IMR-90 (cell line): ENCODE measurements at regions not wholly inside any gene's neighbourhood (a gene's known extent, or its start where the extent isn't known, plus 50 kb on each side); places are given as distances from the start of the nearest gene placed in this dataset.
"Not testable (repeated sequence)": the region's sequence is repeated elsewhere in the genome, so short reads cannot be mapped to it uniquely, and the experiment has no call there.

ENCODE experiments used
- ATAC-seq: fragments of 200-7000 bp; cut with Tn5 transposase; 2 replicates; pipeline ENCODE4 v1.9.1; 2020; ENCODE audit warnings: low read depth, mild to moderate bottlenecking, moderate library complexity
- BruUV-seq: library from RNA; stranded (reverse); fragments of 400-500 nt; replicated peaks from 2 replicates; lab custom pipeline; 2021; lab: Mats Ljungman, UMichigan
- CTCF ChIA-PET: fragments of 300-600 bp; formaldehyde crosslinking; extraction: SDS; loops from one replicate; lab custom pipeline; 2021; ENCODE audit warnings: antibody characterized with exemption; lab: Yijun Ruan, JAX
- POLR2A ChIA-PET: fragments of 300-600 bp; sonication (Branson Sonifier 250); formaldehyde crosslinking; loops from one replicate; lab custom pipeline; 2022; ENCODE audit warnings: antibody characterized with exemption; ENCODE audit not compliant: unreplicated experiment; lab: Charles Lee
- DNase-seq: peaks from one replicate; pipeline ENCODE4 v3.0.0; 2013
- H2AFZ ChIP-seq: replicated peaks from 2 replicates; pipeline ENCODE3; 2013; ENCODE audit warnings: low read length, mild to moderate bottlenecking; ENCODE audit not compliant: poor library complexity
- H2AK5ac ChIP-seq: 2 replicates; pipeline ENCODE4 v1.6.1; 2013; ENCODE audit warnings: low read depth, low read length, inconsistent platforms
- H2AK9ac ChIP-seq: replicated peaks from 2 replicates; pipeline ENCODE3; 2013; ENCODE audit warnings: mild to moderate bottlenecking, low read depth, low read length, moderate library complexity; ENCODE audit not compliant: poor library complexity
- H2BK120ac ChIP-seq: 2 replicates; pipeline ENCODE4 v1.6.1; 2013; ENCODE audit warnings: low read depth, low read length, inconsistent platforms
- H2BK15ac ChIP-seq: 3 replicates; pipeline ENCODE4 v1.6.1; 2013; ENCODE audit warnings: low read depth, low read length, inconsistent platforms
- H2BK20ac ChIP-seq: 2 replicates; pipeline ENCODE4 v1.6.1; 2013; ENCODE audit warnings: low read depth, mild to moderate bottlenecking, inconsistent platforms, low read length, moderate library complexity
- H2BK5ac ChIP-seq: 2 replicates; pipeline ENCODE4 v1.6.1; 2013; ENCODE audit warnings: mild to moderate bottlenecking, low read depth, low read length, inconsistent platforms; ENCODE audit not compliant: poor library complexity, severe bottlenecking
- H3K14ac ChIP-seq: replicated peaks from 2 replicates; pipeline ENCODE4 v1.6.1; 2013; ENCODE audit warnings: low read depth, low read length, inconsistent platforms
- H3K18ac ChIP-seq: 2 replicates; pipeline ENCODE4 v1.6.1; 2013; ENCODE audit warnings: low read depth, low read length, control low read depth
- H3K23ac ChIP-seq: 2 replicates; pipeline ENCODE4 v1.6.1; 2013; ENCODE audit warnings: low read depth, low read length, inconsistent platforms
- H3K27ac ChIP-seq: 2 replicates; pipeline ENCODE4 v1.5.1; 2013; ENCODE audit warnings: mild to moderate bottlenecking, control low read depth, low read length; ENCODE audit not compliant: insufficient read depth
- H3K27me3 ChIP-seq: 2 replicates; pipeline ENCODE4 v1.6.1; 2013; ENCODE audit warnings: low read length; ENCODE audit not compliant: control insufficient read depth, insufficient read depth
- H3K36me3 ChIP-seq: 2 replicates; pipeline ENCODE4 v1.6.1; 2013; ENCODE audit warnings: low read length, mixed read lengths; ENCODE audit not compliant: control insufficient read depth, insufficient read depth
- H3K4ac ChIP-seq: 2 replicates; pipeline ENCODE4 v1.6.1; 2013; ENCODE audit warnings: low read depth, low read length, inconsistent platforms
- H3K4me1 ChIP-seq: 2 replicates; pipeline ENCODE4 v1.6.1; 2013; ENCODE audit warnings: low read length, mixed read lengths; ENCODE audit not compliant: control insufficient read depth, insufficient read depth
- H3K4me2 ChIP-seq: 2 replicates; pipeline ENCODE4 v1.6.1; 2013; ENCODE audit warnings: low read depth, mild to moderate bottlenecking, control low read depth, low read length, moderate library complexity
- H3K4me3 ChIP-seq: 2 replicates; pipeline ENCODE4 v1.5.1; 2013; ENCODE audit warnings: low read depth, mild to moderate bottlenecking, control low read depth, low read length, moderate library complexity; ENCODE audit not compliant: insufficient read depth
- H3K56ac ChIP-seq: 2 replicates; pipeline ENCODE4 v1.6.1; 2013; ENCODE audit warnings: low read length, inconsistent platforms; ENCODE audit not compliant: insufficient read depth; ENCODE audit errors: extremely low read depth
- H3K79me1 ChIP-seq, 2 experiments: 2 replicates each; pipeline ENCODE4 v1.6.1; 2013; ENCODE audit warnings: low read length in 2 of 2, inconsistent platforms in 1 of 2, low read depth in 1 of 2
- H3K9ac ChIP-seq: 2 replicates; pipeline ENCODE4 v1.6.1; 2013; ENCODE audit warnings: low read depth, low read length, control low read depth
- H3K9me1 ChIP-seq: 2 replicates; pipeline ENCODE4 v1.6.1; 2013; ENCODE audit warnings: low read length, inconsistent platforms; ENCODE audit not compliant: insufficient read depth
- H3K9me3 ChIP-seq: 2 replicates; pipeline ENCODE4 v1.6.1; 2013; ENCODE audit warnings: low read length; ENCODE audit not compliant: control insufficient read depth, insufficient read depth
- H4K20me1 ChIP-seq: 2 replicates; pipeline ENCODE4 v1.6.1; 2013; ENCODE audit warnings: low read length, inconsistent platforms; ENCODE audit not compliant: insufficient read depth
- H4K5ac ChIP-seq: 2 replicates; pipeline ENCODE4 v1.6.1; 2013; ENCODE audit warnings: mild to moderate bottlenecking, low read depth, low read length, control low read depth
- H4K8ac ChIP-seq, 2 experiments: 2 replicates each; pipeline ENCODE4 v1.6.1; 2013; ENCODE audit warnings: low read depth in 2 of 2, low read length in 2 of 2, control low read depth in 1 of 2, inconsistent platforms in 1 of 2
- H4K91ac ChIP-seq: 2 replicates; pipeline ENCODE4 v1.6.1; 2013; ENCODE audit warnings: low read depth, low read length, inconsistent platforms; ENCODE audit not compliant: insufficient read depth
- WGBS, 2 experiments: methylation state at CpG; one replicate each; pipeline versions ENCODE4 v1.1.5 to v1.1.7; 2013; ENCODE audit warnings: missing lambda C conversion rate in 2 of 2; ENCODE audit not compliant: insufficient read length in 1 of 2; ENCODE audit errors: extremely low coverage in 2 of 2; 5-methylcytosine and 5-hydroxymethylcytosine counted together
- dilution Hi-C: fragments of 300-500 bp; cut with HindIII; formaldehyde crosslinking; loops from one replicate; pipeline ENCODE4 v1.14.3; 2018; ENCODE audit warnings: low sequenced_read_pairs; ENCODE audit not compliant: unreplicated experiment
- in situ Hi-C: fragments of 300-500 bp; cut with MboI; formaldehyde crosslinking; loops from 3 replicates; pipeline ENCODE4 v1.14.3; 2019; ENCODE audit warnings: low sequenced_read_pairs, inconsistent platforms, mixed read lengths
- intact Hi-C: fragments of 100-400 bp; cut with micrococcal nuclease; formaldehyde crosslinking; loops from 2 replicates; pipeline ENCODE4 v1.10.0; 2022

- H3K4me2 ChIP-seq, CTCF ChIA-PET, intact Hi-C loops, H2AFZ ChIP-seq, H3K14ac ChIP-seq, H4K5ac ChIP-seq, H3K4ac ChIP-seq, H2AK9ac ChIP-seq, H3K18ac ChIP-seq, H3K9ac ChIP-seq, H3K56ac ChIP-seq, H3K27ac ChIP-seq, H3K79me1 ChIP-seq, POLR2A ChIA-PET, H4K20me1 ChIP-seq, H2BK20ac ChIP-seq, H3K4me1 ChIP-seq, H2BK120ac ChIP-seq, H3K9me3 ChIP-seq, BruUV-seq, H2AK5ac ChIP-seq, H3K36me3 ChIP-seq, dilution Hi-C loops, H3K23ac ChIP-seq, DNase-seq, H2BK5ac ChIP-seq, H4K8ac ChIP-seq, H3K27me3 ChIP-seq, H4K91ac ChIP-seq, H3K9me1 ChIP-seq, ATAC-seq, H2BK15ac ChIP-seq, in situ Hi-C loops, H3K4me3 ChIP-seq: not testable (repeated sequence)
- WGBS, 2 experiments, result no CpG with 5 or more reads among the region's 25 CpGs
Observed at GRCh38 chr3:145482735-145483134, 678.2 kb downstream of the PLOD2 start.
